HL-60 (cell line): ENCODE measurements at regions not wholly inside any gene's neighbourhood (a gene's known extent, or its start where the extent isn't known, plus 50 kb on each side); places are given as distances from the start of the nearest gene placed in this dataset.

Source experiments
- CTCF ChIP-seq: IDR thresholded peaks from one replicate; pipeline ENCODE4 v1.5.1; 2011; ENCODE audit warnings: low read length, control low read depth, inconsistent platforms; ENCODE audit not compliant: insufficient read depth
- GABPA ChIP-seq: IDR thresholded peaks from 2 replicates; pipeline ENCODE4 v1.6.1; 2012; ENCODE audit warnings: low read depth

- TF ChIP-seq CTCF (no peak), GABPA (no peak)
These were observed 163.4 kb downstream of the HSD17B3 start for GRCh38 chr9:96138616-96139015.
